GM12873 (cell line): ENCODE measurements at regions not wholly inside any gene's neighbourhood (a gene's known extent, or its start where the extent isn't known, plus 50 kb on each side); places are given as distances from the start of the nearest gene placed in this dataset.

ENCODE experiments used
- TF ChIP-seq, protein P1 (sequence below): IDR thresholded peaks from 2 replicates; pipeline ENCODE4 v1.5.1; 2012; ENCODE audit warnings: low read depth, mild to moderate bottlenecking, moderate library complexity, low read length, control low read depth; ENCODE audit not compliant: insufficient read depth; ENCODE audit errors: missing control alignments

DNA sequence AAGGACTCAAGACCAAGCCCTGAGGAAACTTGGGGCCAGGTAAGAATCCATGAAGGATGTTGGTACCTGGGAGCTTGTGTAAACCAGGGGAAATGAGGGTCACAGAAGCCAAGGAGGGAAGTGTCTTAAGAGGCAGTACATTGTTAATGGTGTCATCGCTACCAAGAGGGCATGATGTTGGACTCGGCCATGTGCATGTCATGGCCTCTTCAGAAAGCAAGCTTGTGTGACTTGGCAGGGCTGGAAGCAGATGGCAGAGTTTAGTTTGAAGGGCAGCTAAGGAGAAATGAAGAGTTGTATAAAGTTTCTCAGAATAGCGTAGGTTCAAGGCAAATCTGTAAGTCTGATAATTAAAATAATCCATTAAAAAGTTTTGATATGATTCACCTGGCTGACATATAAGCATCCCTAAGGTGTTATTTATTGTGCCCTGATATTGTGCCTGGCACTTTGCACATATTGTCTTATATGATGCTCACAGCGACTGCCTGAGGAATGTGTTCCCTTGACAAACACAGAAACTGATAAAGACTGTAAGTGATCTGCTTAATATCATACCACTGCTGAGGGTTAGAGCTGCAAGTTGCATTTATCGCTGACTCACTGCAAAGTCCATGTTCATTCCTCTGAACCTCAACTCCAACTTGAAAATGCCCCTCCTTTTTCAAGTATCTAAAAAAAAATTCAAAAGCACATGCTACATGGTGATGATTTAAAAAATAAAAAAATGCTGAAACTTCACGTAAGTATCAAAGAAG is 81.3 kb upstream of the PTPN3 start:
- TF ChIP-seq, protein P1, sequence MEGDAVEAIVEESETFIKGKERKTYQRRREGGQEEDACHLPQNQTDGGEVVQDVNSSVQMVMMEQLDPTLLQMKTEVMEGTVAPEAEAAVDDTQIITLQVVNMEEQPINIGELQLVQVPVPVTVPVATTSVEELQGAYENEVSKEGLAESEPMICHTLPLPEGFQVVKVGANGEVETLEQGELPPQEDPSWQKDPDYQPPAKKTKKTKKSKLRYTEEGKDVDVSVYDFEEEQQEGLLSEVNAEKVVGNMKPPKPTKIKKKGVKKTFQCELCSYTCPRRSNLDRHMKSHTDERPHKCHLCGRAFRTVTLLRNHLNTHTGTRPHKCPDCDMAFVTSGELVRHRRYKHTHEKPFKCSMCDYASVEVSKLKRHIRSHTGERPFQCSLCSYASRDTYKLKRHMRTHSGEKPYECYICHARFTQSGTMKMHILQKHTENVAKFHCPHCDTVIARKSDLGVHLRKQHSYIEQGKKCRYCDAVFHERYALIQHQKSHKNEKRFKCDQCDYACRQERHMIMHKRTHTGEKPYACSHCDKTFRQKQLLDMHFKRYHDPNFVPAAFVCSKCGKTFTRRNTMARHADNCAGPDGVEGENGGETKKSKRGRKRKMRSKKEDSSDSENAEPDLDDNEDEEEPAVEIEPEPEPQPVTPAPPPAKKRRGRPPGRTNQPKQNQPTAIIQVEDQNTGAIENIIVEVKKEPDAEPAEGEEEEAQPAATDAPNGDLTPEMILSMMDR: no peak

DNA sequence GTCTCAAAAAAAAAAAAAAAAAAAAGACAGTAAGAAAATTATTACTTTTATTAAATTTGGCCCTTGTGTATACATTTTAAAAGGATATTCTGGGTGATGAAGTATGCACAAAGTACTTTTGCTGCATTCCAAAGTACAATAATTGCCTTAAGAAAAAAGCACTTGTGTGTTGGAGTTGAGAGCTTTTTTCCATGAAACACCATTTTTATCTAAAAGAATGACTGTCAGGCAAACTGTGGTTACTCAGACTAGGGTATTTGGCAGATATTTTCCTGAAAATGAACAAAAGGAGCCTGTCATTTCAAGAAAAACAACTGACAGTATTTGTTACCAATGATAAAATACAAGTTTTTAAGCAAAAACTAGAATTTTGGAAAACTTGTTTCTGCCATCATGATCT is 84.3 kb upstream of the PTPN3 start:
- TF ChIP-seq, protein P1: no peak

DNA sequence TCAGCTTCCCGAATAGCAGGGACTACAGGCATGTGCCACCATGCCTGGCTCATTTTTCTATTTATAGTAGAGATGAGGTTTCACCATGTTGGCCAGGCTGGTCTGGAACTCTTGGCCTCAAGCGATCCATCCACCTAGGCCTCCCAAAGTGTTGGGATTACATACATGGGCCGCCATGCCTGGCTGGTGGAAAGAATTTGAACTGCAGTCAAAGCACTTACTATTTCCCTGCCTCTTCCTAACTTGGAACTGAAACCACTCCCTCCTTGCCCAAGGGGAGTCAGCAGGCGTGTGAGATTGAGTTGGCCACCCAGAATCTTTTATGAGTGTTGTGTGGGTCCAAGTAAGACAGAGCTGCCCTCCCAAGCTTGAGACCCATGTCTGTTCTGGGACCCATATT is 86.1 kb upstream of the PTPN3 start:
- TF ChIP-seq, protein P1: no peak

DNA sequence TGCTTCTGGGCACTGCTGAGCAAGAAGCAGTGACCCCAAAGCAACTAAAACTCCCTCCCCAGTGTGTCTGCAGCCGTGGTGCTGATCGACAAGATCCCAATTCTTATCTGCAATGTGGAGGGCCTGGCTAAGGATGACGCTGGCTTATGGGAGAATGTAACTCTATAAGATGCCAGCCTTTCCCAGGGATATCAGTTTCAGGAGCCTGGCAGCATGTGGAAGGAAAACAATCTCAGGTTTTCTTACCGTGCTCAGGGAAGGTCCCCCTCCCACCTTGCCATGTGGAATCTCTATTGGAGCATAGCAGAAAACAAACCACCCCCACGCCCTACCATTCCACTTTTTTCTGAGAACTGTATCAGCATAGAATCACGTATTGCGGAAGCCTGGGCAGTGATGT is 87.7 kb upstream of the PTPN3 start:
- TF ChIP-seq, protein P1: no peak

DNA sequence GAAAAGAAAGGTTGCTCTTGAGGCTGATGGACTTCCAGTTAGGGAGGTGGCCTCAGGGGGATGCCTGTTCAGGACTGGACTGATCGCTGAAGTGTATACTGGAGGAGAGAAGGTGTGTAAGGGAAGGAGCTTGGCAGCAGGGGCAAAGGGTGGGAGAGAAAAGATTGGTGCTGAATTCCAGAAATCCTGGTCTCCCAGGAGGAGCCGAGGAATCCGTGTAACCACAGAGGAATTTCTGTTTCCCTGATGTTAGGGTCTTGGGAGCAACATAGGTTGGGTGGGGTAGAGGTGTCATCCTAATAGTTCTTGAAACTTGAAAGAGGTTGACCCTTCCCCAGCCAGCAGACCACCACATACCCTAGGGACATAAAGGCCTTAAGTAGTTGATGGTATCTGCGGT is 88.9 kb upstream of the PTPN3 start:
- TF ChIP-seq, protein P1: no peak

DNA sequence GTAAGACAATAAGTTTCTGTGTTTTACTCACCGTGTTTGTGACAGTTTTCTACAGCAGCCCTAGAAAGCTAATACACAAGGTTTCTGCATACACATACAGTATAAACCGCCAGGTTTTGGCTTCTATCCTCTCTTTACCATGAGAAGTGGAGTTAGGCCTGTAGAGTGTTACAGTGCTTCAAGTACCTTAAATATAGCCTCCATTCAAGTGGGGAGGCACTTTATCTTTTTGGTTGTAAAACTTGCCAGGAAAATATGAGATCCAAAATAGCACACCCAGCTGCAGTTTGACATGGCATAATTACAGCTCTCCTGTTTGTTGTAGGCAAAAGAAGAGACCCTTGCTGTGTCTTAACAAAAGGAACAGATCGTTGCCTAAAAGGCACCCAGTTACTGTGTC is 90.3 kb upstream of the PTPN3 start:
- TF ChIP-seq, protein P1: no peak

DNA sequence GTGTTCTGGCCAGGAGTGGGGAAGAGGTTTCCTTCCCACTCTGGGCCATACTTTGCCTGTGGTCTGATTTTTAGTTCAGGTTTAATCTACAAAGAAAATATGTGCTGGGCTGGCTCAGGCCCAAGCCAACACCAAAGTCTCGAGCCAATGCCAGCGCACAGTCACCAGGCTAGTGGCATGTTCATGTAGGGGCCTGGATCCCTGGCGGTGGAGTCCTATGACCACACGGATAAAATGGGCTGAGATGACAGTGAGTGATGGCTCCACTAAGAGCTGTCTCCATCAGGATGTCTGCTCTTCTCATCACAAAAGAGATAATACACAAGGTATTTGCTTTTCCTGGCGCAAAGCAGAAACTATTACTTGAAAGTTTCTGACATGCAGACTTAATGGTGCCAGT is 92.9 kb upstream of the PTPN3 start:
- TF ChIP-seq, protein P1: no peak
